ENCODE measurements at regions not wholly inside any gene's neighbourhood (a gene's known extent, or its start where the extent isn't known, plus 50 kb on each side); places are given as distances from the start of the nearest gene placed in this dataset.

- TF ChIP-seq CTCF (IDR thresholded peaks at IDR 0.05) (no peak), POLR2AphosphoS5 (IDR thresholded peaks at IDR 0.05) (no peak)
Observed at GRCh38 chr4:114136069-114136468, 156.6 kb upstream of the ARSJ start.

Data from sigmoid colon (tissue), 4 donors.